OCI-LY3 (cell line): ENCODE measurements at regions not wholly inside any gene's neighbourhood (a gene's known extent, or its start where the extent isn't known, plus 50 kb on each side); places are given as distances from the start of the nearest gene placed in this dataset.

ENCODE experiments used
- CTCF ChIP-seq: fragments of 200-600, 300-600 bp; sonication (generic); IDR thresholded peaks from 2 replicates; pipeline ENCODE4 v1.5.1; 2014; ENCODE audit warnings: antibody characterized with exemption, low read length, low read depth
- EZH2phosphoT487 ChIP-seq: fragments of 200-600 bp; shearing (Covaris generic); IDR thresholded peaks from 2 replicates; pipeline ENCODE4 v1.6.1; 2018; ENCODE audit warnings: antibody characterized with exemption, mixed run types, low read depth

- TF ChIP-seq EZH2phosphoT487 (no peak), CTCF (no peak)
Observed at GRCh38 chr2:848099-848498, 102.5 kb upstream of the SNTG2 start.
